Transverse colon (tissue), 4 donors: ENCODE measurements at regions not wholly inside any gene's neighbourhood (a gene's known extent, or its start where the extent isn't known, plus 50 kb on each side); places are given as distances from the start of the nearest gene placed in this dataset.

Experiments
- DNase-seq: peaks from one replicate; pipeline ENCODE4 v3.0.0-alpha.2; 2019
- H3K27ac ChIP-seq, 4 donors: fragments of 200-600 bp; sonication (generic); 2 replicates each; pipeline ENCODE4 v1.5.1; 2016 to 2018; ENCODE audit warnings: inconsistent platforms in 4 of 4
- H3K27me3 ChIP-seq: fragments of 200-600 bp; sonication (generic); 2 replicates; pipeline ENCODE4 v1.5.1; 2017; ENCODE audit warnings: inconsistent platforms
- H3K36me3 ChIP-seq, 4 donors: fragments of 200-600 bp; sonication (generic); 2 replicates each; pipeline ENCODE4 v1.5.1; 2017 to 2019; ENCODE audit warnings: inconsistent platforms in 4 of 4
- H3K4me1 ChIP-seq, 4 donors: fragments of 200-600 bp; sonication (generic); 2 replicates each; pipeline ENCODE4 v1.5.1; 2017 to 2020; ENCODE audit warnings: inconsistent platforms in 4 of 4
- H3K4me3 ChIP-seq, 4 donors: fragments of 200-600 bp; sonication (generic); 1 replicate in 1 of 4; 2 replicates in 3 of 4; pipeline versions ENCODE4 v1.5.1 to v1.6.1; 2017 to 2019; ENCODE audit warnings: inconsistent platforms in 4 of 4
- H3K9me3 ChIP-seq, 2 donors: fragments of 200-600 bp; sonication (generic); 2 replicates each; pipeline ENCODE4 v1.5.1; 2017 to 2019; ENCODE audit warnings: inconsistent platforms in 2 of 2
- CTCF ChIP-seq, 5 experiments: fragments of 200-600 bp in 3 of 5; fragments of 450-650 bp in 2 of 5; sonication (generic) in 3 of 5; IDR thresholded peaks; 1 replicate in 2 of 5; 2 replicates in 3 of 5; pipeline ENCODE4 v1.5.1; 2016 to 2017; ENCODE audit warnings: antibody characterized with exemption in 5 of 5, inconsistent platforms in 3 of 5, mild to moderate bottlenecking in 2 of 5, moderate library complexity in 1 of 5
- EP300 ChIP-seq: sonication (generic); formaldehyde crosslinking; IDR thresholded peaks from one replicate; pipeline ENCODE4 v1.6.1; 2017; ENCODE audit warnings: antibody characterized with exemption, low read depth
- POLR2A ChIP-seq: fragments of 450-650 bp; IDR thresholded peaks from one replicate; pipeline ENCODE4 v1.6.1; 2016; ENCODE audit warnings: antibody characterized with exemption, mild to moderate bottlenecking, moderate library complexity
- POLR2AphosphoS5 ChIP-seq, 3 donors: sonication (generic); formaldehyde crosslinking; IDR thresholded peaks; one replicate each; pipeline ENCODE4 v1.6.1; 2016; ENCODE audit warnings: antibody characterized with exemption in 3 of 3
- WGBS, 2 donors: methylation state at CpG; one replicate each; pipeline ENCODE4 v1.1.5; 2018; ENCODE audit warnings: low coverage in 1 of 2; 5-methylcytosine and 5-hydroxymethylcytosine counted together
- in situ Hi-C, 4 donors: fragments of 200-750 bp; cut with MboI; loops; one replicate each; pipeline versions ENCODE4 v1.15.0 to v1.15.1; 2017; ENCODE audit warnings: low sequenced_read_pairs in 3 of 4, low pct_ligation_motif_present in 1 of 4, low pct_unique_long_range_greater_than_20kb in 1 of 4
- intact Hi-C: fragments of 100-400 bp; cut with DNase I; formaldehyde crosslinking; loops from one replicate; pipeline ENCODE4 v1.15.1; 2023; ENCODE audit warnings: low total_unique reads

- Histone ChIP-seq H3K27ac (no peak overlapping the region), H3K9me3 (no peaks in the 10 kb centered on the region), H3K36me3 (no peaks in the 10 kb centered on the region), H3K27me3 (no peaks in the 10 kb centered on the region), H3K4me3 (no peak overlapping the region), H3K4me1 (no peaks in the 10 kb centered on the region)
- in situ Hi-C loops (no loop called here), intact Hi-C loops (no loop called here)
- TF ChIP-seq EP300 (no peak), POLR2A (no peak), CTCF (IDR thresholded peaks at IDR 0.05) (no peak), POLR2AphosphoS5 (IDR thresholded peaks at IDR 0.05) (no peak)
- DNase-seq: no peak
Measured at GRCh38 chr7:124310934-124311390, 278.1 kb upstream of the TMEM229A start.

DNA sequence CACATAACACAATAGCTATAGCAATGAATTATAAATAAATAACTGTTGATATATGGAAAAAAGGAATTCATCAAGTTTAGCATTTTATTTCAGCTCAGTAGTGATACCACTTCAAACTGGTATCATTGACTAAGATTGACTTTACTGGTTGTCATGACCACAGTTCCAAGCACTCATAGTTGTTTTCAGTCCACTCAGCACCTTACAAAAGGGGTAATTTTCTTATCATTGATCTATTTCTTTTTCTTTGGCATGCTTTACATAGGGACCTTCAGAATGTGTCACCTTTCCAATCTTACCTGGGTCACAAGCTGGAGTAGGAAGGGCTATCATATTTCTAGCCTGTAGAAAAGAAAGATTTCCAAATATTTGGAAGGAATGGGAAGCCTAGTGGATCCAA is 275.5 kb upstream of the TMEM229A start:
- Histone ChIP-seq H3K36me3 (no peaks in the 10 kb centered on the region), H3K4me3 (no peak overlapping the region), H3K4me1 (no peaks in the 10 kb centered on the region), H3K27ac (no peak overlapping the region), H3K9me3 (no peaks in the 10 kb centered on the region), H3K27me3 (no peaks in the 10 kb centered on the region)
- no peak for TF ChIP-seq POLR2AphosphoS5 (IDR thresholded peaks at IDR 0.05)
- no peak for TF ChIP-seq CTCF (IDR thresholded peaks at IDR 0.05)
- no peak for TF ChIP-seq EP300
- TF ChIP-seq POLR2A: no peak
- DNase-seq: no peak
- in situ Hi-C loops (no loop called here), intact Hi-C loops (no loop called here)

GRCh38 chr7:124295289-124295688 is 262.4 kb upstream of the TMEM229A start:
- no peak for DNase-seq
- in situ Hi-C loops: no loop called here

DNA sequence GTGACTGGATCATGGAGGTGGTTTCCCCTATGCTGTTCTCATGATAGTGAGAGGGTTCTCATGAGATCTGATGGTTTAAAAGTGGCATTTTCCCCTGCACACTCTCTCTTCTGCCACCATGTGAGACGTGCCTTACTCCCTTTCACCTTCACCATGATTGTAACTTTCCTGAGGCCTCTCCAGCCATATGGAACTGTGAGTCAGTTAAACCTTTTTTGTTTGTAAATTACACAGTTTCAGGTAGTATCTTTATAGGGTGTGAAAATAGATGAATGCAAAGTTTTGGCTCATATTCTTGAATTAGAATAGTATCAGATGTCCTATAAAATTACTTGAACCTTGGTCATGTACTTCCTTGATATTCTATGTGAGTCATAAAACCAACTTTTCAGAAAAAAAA is 252.1 kb upstream of the TMEM229A start:
- in situ Hi-C loops: no loop called here
- no peak overlapping the region for H3K27ac ChIP-seq
- no peak for TF ChIP-seq POLR2AphosphoS5 (IDR thresholded peaks at IDR 0.05)
- no peak for TF ChIP-seq EP300
- TF ChIP-seq CTCF (IDR thresholded peaks at IDR 0.05): no peak
- no peak for TF ChIP-seq POLR2A
- WGBS, 2 donors: 22 to 39% methylated on average over 1 of the region's 1 CpG
- H3K4me1 ChIP-seq: no peaks in the 10 kb centered on the region
- no peaks in the 10 kb centered on the region for H3K27me3 ChIP-seq
- no peaks in the 10 kb centered on the region for H3K9me3 ChIP-seq
- DNase-seq: no peak
- no peaks in the 10 kb centered on the region for H3K36me3 ChIP-seq
- no peak overlapping the region for H3K4me3 ChIP-seq
- intact Hi-C loops: no loop called here

More at GRCh38 chr7:124295289-124295688, 262.4 kb upstream of the TMEM229A start:
- H3K36me3 ChIP-seq: no peaks in the 10 kb centered on the region
- intact Hi-C loops: no loop called here
- H3K4me3 ChIP-seq: no peak overlapping the region
- H3K27ac ChIP-seq: no peak overlapping the region
- no peaks in the 10 kb centered on the region for H3K9me3 ChIP-seq
- WGBS, 2 donors: 80 to 92% methylated on average over 1 of the region's 1 CpG
- H3K4me1 ChIP-seq: no peaks in the 10 kb centered on the region
- H3K27me3 ChIP-seq: no peaks in the 10 kb centered on the region
- TF ChIP-seq EP300 (no peak), POLR2A (no peak), CTCF (IDR thresholded peaks at IDR 0.05) (no peak), POLR2AphosphoS5 (IDR thresholded peaks at IDR 0.05) (no peak)
